Dermis blood vessel endothelial cell (primary cell): ENCODE measurements at regions not wholly inside any gene's neighbourhood (a gene's known extent, or its start where the extent isn't known, plus 50 kb on each side); places are given as distances from the start of the nearest gene placed in this dataset.

Source experiments
- DNase-seq: peaks from one replicate; pipeline ENCODE4 v3.0.0; 2010

GRCh38 chr10:3723766-3724165 is 61.2 kb downstream of the KLF6 start:
- DNase-seq: no peak

- DNase-seq: peak; percentile 43
Measured at GRCh38 chr10:3720228-3721019, 64.6 kb downstream of the KLF6 start.

- no peak for DNase-seq
Measured at GRCh38 chr10:3719024-3719843, 65.8 kb downstream of the KLF6 start.

GRCh38 chr10:3716093-3716492 is 68.9 kb downstream of the KLF6 start:
- DNase-seq: no peak

- DNase-seq: no peak
Measured at GRCh38 chr10:3714967-3715366, 70.0 kb downstream of the KLF6 start.

- DNase-seq: no peak
Measured at GRCh38 chr10:3714531-3714930, 70.5 kb downstream of the KLF6 start.

GRCh38 chr10:3712707-3713106 is 72.3 kb downstream of the KLF6 start:
- no peak for DNase-seq

GRCh38 chr10:3711918-3712317 is 73.1 kb downstream of the KLF6 start:
- no peak for DNase-seq

GRCh38 chr10:3710764-3711163 is 74.2 kb downstream of the KLF6 start:
- DNase-seq: no peak

- no peak for DNase-seq
Measured at GRCh38 chr10:3709456-3710060, 75.5 kb downstream of the KLF6 start.

GRCh38 chr10:3708852-3709251 is 76.2 kb downstream of the KLF6 start:
- no peak for DNase-seq

- no peak for DNase-seq
Measured at GRCh38 chr10:3704565-3705325, 80.3 kb downstream of the KLF6 start.

GRCh38 chr10:3702569-3702968 is 82.4 kb downstream of the KLF6 start:
- DNase-seq: no peak

- DNase-seq: no peak
Measured at GRCh38 chr10:3702056-3702546, 82.9 kb downstream of the KLF6 start.

- DNase-seq: no peak
Measured at GRCh38 chr10:3701491-3701890, 83.5 kb downstream of the KLF6 start.

- no peak for DNase-seq
Measured at GRCh38 chr10:3700531-3701076, 84.4 kb downstream of the KLF6 start.

- DNase-seq: no peak
Measured at GRCh38 chr10:3699916-3700315, 85.1 kb downstream of the KLF6 start.

GRCh38 chr10:3698312-3698711 is 86.7 kb downstream of the KLF6 start:
- no peak for DNase-seq

GRCh38 chr10:3693698-3694080 is 91.3 kb downstream of the KLF6 start:
- DNase-seq: no peak

- DNase-seq: no peak
Measured at GRCh38 chr10:3693022-3693697, 91.8 kb downstream of the KLF6 start.

- no peak for DNase-seq
Measured at GRCh38 chr10:3692387-3692999, 92.5 kb downstream of the KLF6 start.
